K562 (cell line): ENCODE measurements at regions not wholly inside any gene's neighbourhood (a gene's known extent, or its start where the extent isn't known, plus 50 kb on each side); places are given as distances from the start of the nearest gene placed in this dataset.

Experiments
- FOXA1 ChIP-seq: fragments of 450-650 bp; IDR thresholded peaks from 2 replicates; pipeline ENCODE4 v1.6.1; 2016; ENCODE audit warnings: mild to moderate bottlenecking, borderline replicate concordance
- JUNB ChIP-seq: fragments of 450-650 bp; formaldehyde crosslinking; conservative IDR thresholded peaks from 2 replicates; pipeline ENCODE4 v1.4.0; 2020; ENCODE audit warnings: mild to moderate bottlenecking
- SP1 ChIP-seq: sonication (generic); formaldehyde crosslinking; IDR thresholded peaks from 2 replicates; pipeline ENCODE4 v1.8.1; 2022; ENCODE audit warnings: mild to moderate bottlenecking, missing genetic modification reagents
- SP2 ChIP-seq: IDR thresholded peaks from 2 replicates; pipeline ENCODE4 v1.6.1; 2011; ENCODE audit warnings: mild to moderate bottlenecking, low read depth, low read length, moderate library complexity; ENCODE audit not compliant: poor library complexity, severe bottlenecking; ENCODE audit errors: extremely low read depth
- ZNF165 ChIP-seq: fragments of 250-450 bp; sonication (Bioruptor Pico); IDR thresholded peaks from 2 replicates; pipeline ENCODE4 v1.4.0; 2020; ENCODE audit warnings: borderline replicate concordance
- TF ChIP-seq, protein P1 (sequence below), 3 experiments: IDR thresholded peaks in 2 of 3; conservative IDR thresholded peaks in 1 of 3; 2 replicates each; pipeline ENCODE4 v1.5.1; 2011 to 2012; ENCODE audit warnings: low read length in 3 of 3, mild to moderate bottlenecking in 3 of 3, control low read depth in 2 of 3, improper control_type of control experiment in 1 of 3, inconsistent platforms in 1 of 3, low read depth in 1 of 3, mixed read lengths in 1 of 3, moderate library complexity in 1 of 3; ENCODE audit not compliant: insufficient read depth in 2 of 3

DNA sequence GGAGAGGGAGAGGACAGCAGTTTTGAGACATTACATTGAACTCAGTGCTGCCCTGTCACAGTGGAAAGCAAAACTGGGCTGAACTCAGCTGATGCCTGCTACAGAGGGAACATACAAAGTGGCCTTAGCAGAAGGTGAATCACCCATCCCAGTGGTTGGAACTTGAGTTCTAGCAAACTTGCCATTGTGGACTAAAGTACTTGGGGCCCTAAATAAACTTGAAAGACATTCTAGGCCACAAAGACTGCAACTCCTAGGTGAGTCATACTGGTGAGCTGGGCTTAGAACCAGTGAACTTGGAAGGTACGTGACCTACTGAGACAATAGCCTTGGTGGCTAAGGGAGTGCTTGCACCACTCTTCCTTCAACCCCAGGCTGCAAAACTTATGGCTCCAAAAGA lies 155.7 kb upstream of the RIOK2 start:
- TF ChIP-seq FOXA1: no peak
- no peak for TF ChIP-seq SP1 (CRISPR knock-in tag)
- TF ChIP-seq, protein P1, sequence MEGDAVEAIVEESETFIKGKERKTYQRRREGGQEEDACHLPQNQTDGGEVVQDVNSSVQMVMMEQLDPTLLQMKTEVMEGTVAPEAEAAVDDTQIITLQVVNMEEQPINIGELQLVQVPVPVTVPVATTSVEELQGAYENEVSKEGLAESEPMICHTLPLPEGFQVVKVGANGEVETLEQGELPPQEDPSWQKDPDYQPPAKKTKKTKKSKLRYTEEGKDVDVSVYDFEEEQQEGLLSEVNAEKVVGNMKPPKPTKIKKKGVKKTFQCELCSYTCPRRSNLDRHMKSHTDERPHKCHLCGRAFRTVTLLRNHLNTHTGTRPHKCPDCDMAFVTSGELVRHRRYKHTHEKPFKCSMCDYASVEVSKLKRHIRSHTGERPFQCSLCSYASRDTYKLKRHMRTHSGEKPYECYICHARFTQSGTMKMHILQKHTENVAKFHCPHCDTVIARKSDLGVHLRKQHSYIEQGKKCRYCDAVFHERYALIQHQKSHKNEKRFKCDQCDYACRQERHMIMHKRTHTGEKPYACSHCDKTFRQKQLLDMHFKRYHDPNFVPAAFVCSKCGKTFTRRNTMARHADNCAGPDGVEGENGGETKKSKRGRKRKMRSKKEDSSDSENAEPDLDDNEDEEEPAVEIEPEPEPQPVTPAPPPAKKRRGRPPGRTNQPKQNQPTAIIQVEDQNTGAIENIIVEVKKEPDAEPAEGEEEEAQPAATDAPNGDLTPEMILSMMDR (IDR thresholded peaks at IDR 0.05 in 2 of 3, conservative IDR thresholded peaks at IDR 0.05 in 1 of 3; ENCODE audit: insufficient read depth in 2 of 3, low read depth in 1 of 3, low read length in 3 of 3): no peak
- no peak for TF ChIP-seq SP2
- TF ChIP-seq ZNF165: no peak
- TF ChIP-seq JUNB (CRISPR knock-in tag): no peak
